OCI-LY3 (cell line): ENCODE measurements at regions not wholly inside any gene's neighbourhood (a gene's known extent, or its start where the extent isn't known, plus 50 kb on each side); places are given as distances from the start of the nearest gene placed in this dataset.

Source experiments
- CTCF ChIP-seq: fragments of 200-600, 300-600 bp; sonication (generic); IDR thresholded peaks from 2 replicates; pipeline ENCODE4 v1.5.1; 2014; ENCODE audit warnings: antibody characterized with exemption, low read length, low read depth
- EZH2phosphoT487 ChIP-seq: fragments of 200-600 bp; shearing (Covaris generic); IDR thresholded peaks from 2 replicates; pipeline ENCODE4 v1.6.1; 2018; ENCODE audit warnings: antibody characterized with exemption, mixed run types, low read depth

- TF ChIP-seq CTCF (no peak), EZH2phosphoT487 (no peak)
Measured at GRCh38 chr16:79756571-79756970, 156.0 kb upstream of the MAF start.
